GM12865 (cell line): ENCODE measurements at regions not wholly inside any gene's neighbourhood (a gene's known extent, or its start where the extent isn't known, plus 50 kb on each side); places are given as distances from the start of the nearest gene placed in this dataset.

Experiments used
- DNase-seq: peaks from one replicate; pipeline ENCODE4 v3.0.0; 2010; ENCODE audit warnings: low read depth
- H3K4me3 ChIP-seq: 2 replicates; pipeline ENCODE4 v1.5.1; 2011; ENCODE audit warnings: mild to moderate bottlenecking, low read depth, low read length, control low read depth
- CTCF ChIP-seq: IDR thresholded peaks from 2 replicates; pipeline ENCODE4 v1.5.1; 2011; ENCODE audit warnings: low read length, control low read depth, low read depth, inconsistent platforms; ENCODE audit not compliant: insufficient read depth; ENCODE audit errors: missing control alignments

GRCh38 chr7:84631913-84632312, 437.3 kb upstream of the SEMA3A start:
- TF ChIP-seq CTCF, result no peak
- no peak for DNase-seq
- no peak overlapping the region for H3K4me3 ChIP-seq

- H3K4me3 ChIP-seq, result no peak overlapping the region
- TF ChIP-seq CTCF, result no peak
- DNase-seq, result no peak
Observed at GRCh38 chr7:84629640-84630318, 435.2 kb upstream of the SEMA3A start.

GRCh38 chr7:84629216-84629615, 434.6 kb upstream of the SEMA3A start:
- TF ChIP-seq CTCF, result no peak
- H3K4me3 ChIP-seq, result no peak overlapping the region
- no peak for DNase-seq

- TF ChIP-seq CTCF, result no peak
- H3K4me3 ChIP-seq, result no peak overlapping the region
- no peak for DNase-seq
Observed at GRCh38 chr7:84627250-84627649, 432.7 kb upstream of the SEMA3A start.

GRCh38 chr7:84624927-84625326, 430.3 kb upstream of the SEMA3A start:
- DNase-seq, result no peak
- TF ChIP-seq CTCF, result no peak
- no peak overlapping the region for H3K4me3 ChIP-seq

- TF ChIP-seq CTCF, result no peak
- DNase-seq, result no peak
- H3K4me3 ChIP-seq, result no peak overlapping the region
Observed at GRCh38 chr7:84624527-84624926, 429.9 kb upstream of the SEMA3A start.

- DNase-seq, result no peak
- H3K4me3 ChIP-seq, result no peak overlapping the region
- TF ChIP-seq CTCF, result no peak
Observed at GRCh38 chr7:84617265-84618030, 422.9 kb upstream of the SEMA3A start.
